ENCODE measurements at regions not wholly inside any gene's neighbourhood (a gene's known extent, or its start where the extent isn't known, plus 50 kb on each side); places are given as distances from the start of the nearest gene placed in this dataset.
"Not testable (repeated sequence)": the region's sequence is repeated elsewhere in the genome, so short reads cannot be mapped to it uniquely, and the experiment has no call there.

DNA sequence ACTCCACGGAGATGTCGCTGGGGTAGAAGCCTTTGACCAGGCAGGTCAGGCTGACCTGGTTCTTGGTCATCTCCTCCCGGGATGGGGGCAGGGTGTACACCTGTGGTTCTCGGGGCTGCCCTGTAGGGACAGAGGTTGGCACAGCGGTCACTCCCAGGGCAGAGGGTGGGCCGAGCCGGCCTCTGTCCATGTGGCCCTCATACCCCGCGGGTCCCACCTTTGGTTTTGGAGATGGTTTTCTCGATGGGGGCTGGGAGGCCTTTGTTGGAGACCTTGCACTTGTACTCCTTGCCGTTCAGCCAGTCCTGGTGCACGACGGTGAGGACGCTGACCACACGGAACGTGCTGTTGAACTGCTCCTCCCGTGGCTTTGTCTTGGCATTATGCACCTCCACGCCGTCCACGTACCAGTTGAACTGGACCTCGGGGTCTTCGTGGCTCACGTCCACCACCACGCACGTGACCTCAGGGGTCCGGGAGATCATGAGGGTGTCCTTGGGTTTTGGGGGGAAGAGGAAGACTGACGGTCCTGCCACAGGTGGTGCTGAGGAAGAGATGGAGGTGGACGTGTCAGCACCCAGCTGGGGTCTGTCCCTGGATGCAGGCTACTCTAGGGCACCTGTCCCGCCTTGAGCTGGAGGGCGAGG lies 117.1 kb downstream of the TMEM121 start:
- H4K20me1 ChIP-seq (replicated peaks in 1 of 2; ENCODE audit: control insufficient read depth in 1 of 2, insufficient read depth in 2 of 2, low read length in 2 of 2); H3K27me3 ChIP-seq (replicated peaks in 1 of 4; ENCODE audit: control insufficient read depth in 3 of 4, extremely low read depth in 1 of 4, insufficient read depth in 3 of 4, low read length in 3 of 4); H3K36me3 ChIP-seq (ENCODE audit: control insufficient read depth in 2 of 4, insufficient read depth in 4 of 4, low read length in 3 of 4); H2BK15ac ChIP-seq (ENCODE audit: low read length); H3K14ac ChIP-seq (ENCODE audit: insufficient read length); H2BK5ac ChIP-seq (ENCODE audit: low read depth, low read length); H3K4me1 ChIP-seq (replicated peaks in 1 of 4; ENCODE audit: control insufficient read depth in 3 of 4, insufficient read depth in 4 of 4, low read length in 3 of 4); H2AFZ ChIP-seq (ENCODE audit: low read length); H2BK120ac ChIP-seq (replicated peaks; ENCODE audit: low read depth, low read length); H3K23ac ChIP-seq (ENCODE audit: insufficient read length); H3K23me2 ChIP-seq (ENCODE audit: low read depth, low read length); H3K56ac ChIP-seq (replicated peaks; ENCODE audit: insufficient read length, low read depth, low read length); H2BK12ac ChIP-seq (ENCODE audit: low read depth, low read length); H3K9ac ChIP-seq (replicated peaks in 1 of 4; ENCODE audit: extremely low read depth in 1 of 4, low read depth in 3 of 4, low read length in 3 of 4); H2AK5ac ChIP-seq (ENCODE audit: low read depth, low read length); H4K91ac ChIP-seq (replicated peaks; ENCODE audit: insufficient read length, low read length); H4K5ac ChIP-seq (ENCODE audit: insufficient read length, low read depth, low read length); DNase-seq (ENCODE audit: low read depth in 1 of 2, low spot score in 2 of 2); H2BK20ac ChIP-seq (ENCODE audit: low read length); H4K8ac ChIP-seq (ENCODE audit: extremely low read depth, insufficient read depth, low read length); CTCF ChIA-PET (ENCODE audit: partially characterized antibody); H3K18ac ChIP-seq (ENCODE audit: extremely low read depth, low read length); H3K79me1 ChIP-seq (ENCODE audit: low read depth, low read length); H3K27ac ChIP-seq (ENCODE audit: low read depth, low read length); H3K4me3 ChIP-seq (ENCODE audit: extremely low read depth in 1 of 4, insufficient read depth in 2 of 4, low read depth in 3 of 4, low read length in 4 of 4); H3K4me2 ChIP-seq (ENCODE audit: insufficient read depth in 1 of 2, low read depth in 2 of 2, low read length in 2 of 2); H3K79me2 ChIP-seq (ENCODE audit: control insufficient read depth in 1 of 2, insufficient read depth in 2 of 2, low read length in 2 of 2); H3K4ac ChIP-seq (replicated peaks; ENCODE audit: insufficient read length, low read depth, low read length); FAIRE-seq; POLR2A ChIA-PET (ENCODE audit: partially characterized antibody): not testable (repeated sequence)
- WGBS, 2 experiments (ENCODE audit: extremely low coverage in 1 of 2, insufficient coverage in 1 of 2, insufficient read length in 1 of 2, insufficient replicate concordance in 2 of 2, low coverage in 1 of 2, low lambda C conversion rate in 2 of 2, missing lambda C conversion rate in 1 of 2) = 86% methylated on average over 18 of the region's 30 CpGs; no CpG with 5 or more reads in 1 of the 2 experiments
- peaks cover 30 to 76% of the 10 kb centered on the region in 2 experiments; a peak in 3 of 4 replicates for H3K9me3 ChIP-seq (ENCODE audit: insufficient read depth in 2 of 2, low read depth in 1 of 2, low read length in 1 of 2)

DNA sequence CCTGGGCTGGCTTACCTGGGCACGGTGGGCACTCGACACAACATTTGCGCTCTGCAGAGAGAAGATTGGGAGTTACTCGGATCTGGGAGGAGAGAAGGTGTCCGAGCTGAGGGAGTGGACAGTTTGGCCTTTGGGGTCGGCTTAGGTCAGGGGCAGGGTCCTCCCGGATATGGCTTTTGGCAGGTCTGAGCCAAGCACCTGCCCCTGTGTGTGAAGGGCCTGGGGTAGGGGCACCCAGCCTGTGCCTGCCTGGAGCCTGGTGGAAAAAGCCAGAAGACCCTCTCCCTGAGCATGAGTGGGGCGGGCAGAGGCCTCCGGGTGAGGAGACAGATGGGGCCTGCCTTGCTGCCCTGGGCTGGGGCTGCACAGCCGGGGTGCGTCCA lies 117.7 kb downstream of the TMEM121 start:
- H2AFZ ChIP-seq (ENCODE audit: low read length); H3K14ac ChIP-seq (ENCODE audit: insufficient read length); H3K56ac ChIP-seq (replicated peaks; ENCODE audit: insufficient read length, low read depth, low read length); H2BK5ac ChIP-seq (ENCODE audit: low read depth, low read length); H3K27ac ChIP-seq (ENCODE audit: low read depth, low read length); H3K27me3 ChIP-seq (replicated peaks in 1 of 4; ENCODE audit: control insufficient read depth in 3 of 4, extremely low read depth in 1 of 4, insufficient read depth in 3 of 4, low read length in 3 of 4); FAIRE-seq; H4K5ac ChIP-seq (ENCODE audit: insufficient read length, low read depth, low read length); DNase-seq (ENCODE audit: low read depth in 1 of 2, low spot score in 2 of 2); H4K91ac ChIP-seq (replicated peaks; ENCODE audit: insufficient read length, low read length); H2BK12ac ChIP-seq (ENCODE audit: low read depth, low read length); H2BK15ac ChIP-seq (ENCODE audit: low read length); H3K4ac ChIP-seq (replicated peaks; ENCODE audit: insufficient read length, low read depth, low read length); H3K4me2 ChIP-seq (ENCODE audit: insufficient read depth in 1 of 2, low read depth in 2 of 2, low read length in 2 of 2); H2BK120ac ChIP-seq (replicated peaks; ENCODE audit: low read depth, low read length); H3K79me1 ChIP-seq (ENCODE audit: low read depth, low read length); H3K79me2 ChIP-seq (ENCODE audit: control insufficient read depth in 1 of 2, insufficient read depth in 2 of 2, low read length in 2 of 2); H3K36me3 ChIP-seq (ENCODE audit: control insufficient read depth in 2 of 4, insufficient read depth in 4 of 4, low read length in 3 of 4); H4K8ac ChIP-seq (ENCODE audit: extremely low read depth, insufficient read depth, low read length); H3K23ac ChIP-seq (ENCODE audit: insufficient read length); H2AK5ac ChIP-seq (ENCODE audit: low read depth, low read length); CTCF ChIA-PET (ENCODE audit: partially characterized antibody); H3K4me3 ChIP-seq (ENCODE audit: extremely low read depth in 1 of 4, insufficient read depth in 2 of 4, low read depth in 3 of 4, low read length in 4 of 4); H3K4me1 ChIP-seq (replicated peaks in 1 of 4; ENCODE audit: control insufficient read depth in 3 of 4, insufficient read depth in 4 of 4, low read length in 3 of 4); H3K9ac ChIP-seq (replicated peaks in 1 of 4; ENCODE audit: extremely low read depth in 1 of 4, low read depth in 3 of 4, low read length in 3 of 4); POLR2A ChIA-PET (ENCODE audit: partially characterized antibody); H2BK20ac ChIP-seq (ENCODE audit: low read length); H3K23me2 ChIP-seq (ENCODE audit: low read depth, low read length); H3K18ac ChIP-seq (ENCODE audit: extremely low read depth, low read length); H4K20me1 ChIP-seq (replicated peaks in 1 of 2; ENCODE audit: control insufficient read depth in 1 of 2, insufficient read depth in 2 of 2, low read length in 2 of 2): not testable (repeated sequence)
- 89% methylated on average over 10 of the region's 11 CpGs; no CpG with 5 or more reads in 1 of the 2 experiments for WGBS, 2 experiments (ENCODE audit: extremely low coverage in 1 of 2, insufficient coverage in 1 of 2, insufficient read length in 1 of 2, insufficient replicate concordance in 2 of 2, low coverage in 1 of 2, low lambda C conversion rate in 2 of 2, missing lambda C conversion rate in 1 of 2)
- H3K9me3 ChIP-seq (ENCODE audit: insufficient read depth in 2 of 2, low read depth in 1 of 2, low read length in 1 of 2) = peaks cover 35 to 81% of the 10 kb centered on the region in 2 experiments; a peak in 3 of 4 replicates

Measured in H1 (cell line).